GM12878 (cell line): ENCODE measurements at regions not wholly inside any gene's neighbourhood (a gene's known extent, or its start where the extent isn't known, plus 50 kb on each side); places are given as distances from the start of the nearest gene placed in this dataset.

Source experiments
- ATAC-seq: fragments of 200-7000 bp; cut with Tn5 transposase; 3 replicates; pipeline ENCODE4 v1.9.1; 2020; ENCODE audit warnings: mild to moderate bottlenecking, moderate library complexity
- BruUV-seq: library from RNA; stranded (reverse); fragments of 400-500 nt; replicated peaks from 2 replicates; lab custom pipeline; 2021; lab: Mats Ljungman, UMichigan
- CTCF ChIA-PET: fragments of 300-600 bp; sonication (Branson Sonifier 250); formaldehyde crosslinking; extraction: SDS; loops from one replicate; lab custom pipeline; 2021; ENCODE audit warnings: inconsistent platforms; lab: Yijun Ruan, JAX
- POLR2A ChIA-PET: fragments of 350-600 bp; formaldehyde crosslinking; extraction: SDS; loops from one replicate; lab custom pipeline; 2021; ENCODE audit warnings: inconsistent platforms; lab: Charles Lee
- RAD21 ChIA-PET: fragments of 300-600 bp; sonication (Branson Sonifier 250); formaldehyde crosslinking; loops from one replicate; lab custom pipeline; 2023; ENCODE audit warnings: antibody characterized with exemption; ENCODE audit not compliant: unreplicated experiment; lab: Charles Lee
- SMC1A ChIA-PET: fragments of 300-600 bp; sonication (Branson Sonifier 250); formaldehyde crosslinking; loops from one replicate; lab custom pipeline; 2023; ENCODE audit not compliant: unreplicated experiment, uncharacterized antibody; lab: Charles Lee
- DNase-seq: peaks from one replicate; pipeline ENCODE4 v3.0.0-alpha.2; 2011; ENCODE audit warnings: low read depth, low spot score
- FAIRE-seq: peaks from 3 replicates; lab custom pipeline; 2011; peaks lifted over from hg19 to GRCh38; lab: Jason Lieb, UNC
- H2AFZ ChIP-seq: 2 replicates; pipeline ENCODE4 v1.6.0; 2011; ENCODE audit warnings: low read depth, low read length, control low read depth; ENCODE audit not compliant: control insufficient read depth
- H3K27ac ChIP-seq: 2 replicates; pipeline ENCODE4 v1.5.1; 2011; ENCODE audit warnings: control low read depth; ENCODE audit not compliant: control insufficient read depth, insufficient read depth
- H3K27me3 ChIP-seq, 2 experiments: replicated peaks in 1 of 2; 2 replicates each; pipeline versions ENCODE4 v1.6.0 to v1.6.1; 2011; ENCODE audit warnings: low read length in 1 of 2; ENCODE audit not compliant: control insufficient read depth in 2 of 2, insufficient read depth in 2 of 2
- H3K36me3 ChIP-seq, 2 experiments: 2 replicates each; pipeline ENCODE4 v1.5.1; 2011; ENCODE audit warnings: low read length in 1 of 2; ENCODE audit not compliant: control insufficient read depth in 2 of 2, insufficient read depth in 2 of 2
- H3K4me1 ChIP-seq: 2 replicates; pipeline ENCODE4 v1.6.1; 2011; ENCODE audit warnings: mild to moderate bottlenecking, low read length, moderate library complexity, mixed read lengths; ENCODE audit not compliant: control insufficient read depth, insufficient read depth
- H3K4me2 ChIP-seq: 2 replicates; pipeline ENCODE4 v1.6.0; 2011; ENCODE audit warnings: control low read depth; ENCODE audit not compliant: control insufficient read depth, insufficient read depth
- H3K4me3 ChIP-seq: fragments of 200-600 bp; sonication (generic); 2 replicates; pipeline ENCODE4 v1.5.1; 2016
- H3K79me2 ChIP-seq: 2 replicates; pipeline ENCODE4 v1.6.0; 2011; ENCODE audit warnings: low read length; ENCODE audit not compliant: control insufficient read depth, insufficient read depth
- H3K9ac ChIP-seq: 2 replicates; pipeline ENCODE4 v1.8.0; 2011; ENCODE audit warnings: low read length, control low read depth, mixed read lengths; ENCODE audit not compliant: control insufficient read depth, insufficient read depth
- H3K9me3 ChIP-seq: replicated peaks from 3 replicates; pipeline ENCODE4 v1.5.1; 2011; ENCODE audit warnings: mild to moderate bottlenecking, low read length; ENCODE audit not compliant: control insufficient read depth, insufficient read depth
- H4K20me1 ChIP-seq: 2 replicates; pipeline ENCODE4 v1.6.0; 2011; ENCODE audit not compliant: control insufficient read depth, insufficient read depth
- ASH2L ChIP-seq: fragments of 300-600, 200-600 bp; sonication (generic); IDR thresholded peaks from 2 replicates; pipeline ENCODE4 v1.6.1; 2017; ENCODE audit warnings: low read depth, mild to moderate bottlenecking, borderline replicate concordance
- BCL11A ChIP-seq: IDR thresholded peaks from 2 replicates; pipeline ENCODE4 v1.6.1; 2011; ENCODE audit warnings: low read depth, low read length
- CBX5 ChIP-seq: sonication (generic); IDR thresholded peaks from 2 replicates; pipeline ENCODE4 v1.6.1; 2016; ENCODE audit warnings: low read depth, moderate library complexity, mild to moderate bottlenecking, inconsistent platforms
- EP300 ChIP-seq, 2 experiments: fragments of 150-350 bp in 1 of 2; IDR thresholded peaks; 2 replicates each; pipeline ENCODE4 v1.6.1; 2011 to 2012; ENCODE audit warnings: low read depth in 2 of 2, low read length in 2 of 2, borderline replicate concordance in 1 of 2, improper control_type of control experiment in 1 of 2, inconsistent platforms in 1 of 2; ENCODE audit not compliant: control insufficient read depth in 1 of 2
- GATAD2B ChIP-seq: fragments of 450-650 bp; conservative IDR thresholded peaks from 2 replicates; pipeline ENCODE4 v1.6.1; 2017; ENCODE audit warnings: low read depth, mild to moderate bottlenecking, moderate library complexity
- IKZF2 ChIP-seq, 2 experiments: fragments of 450-650 bp; IDR thresholded peaks; 2 replicates each; pipeline ENCODE4 v1.6.1; 2017; ENCODE audit warnings: mild to moderate bottlenecking in 2 of 2, moderate library complexity in 2 of 2
- KDM1A ChIP-seq: fragments of 200-600 bp; sonication (generic); IDR thresholded peaks from 2 replicates; pipeline ENCODE4 v1.6.1; 2016; ENCODE audit warnings: borderline replicate concordance
- MYC ChIP-seq: IDR thresholded peaks from 2 replicates; pipeline ENCODE4 v1.6.1; 2011; ENCODE audit warnings: mild to moderate bottlenecking, low read length, moderate library complexity, inconsistent platforms; ENCODE audit not compliant: insufficient read depth, insufficient replicate concordance, insufficient read length, severe bottlenecking
- NFYB ChIP-seq: IDR thresholded peaks from 2 replicates; pipeline ENCODE4 v1.6.1; 2011; ENCODE audit warnings: low read depth, mild to moderate bottlenecking, low read length, improper control_type of control experiment, moderate library complexity; ENCODE audit not compliant: insufficient read depth
- NR2C2 ChIP-seq: IDR thresholded peaks from 2 replicates; pipeline ENCODE4 v1.6.1; 2011; ENCODE audit warnings: borderline replicate concordance, low read depth; ENCODE audit not compliant: control insufficient read depth, insufficient read length
- RAD51 ChIP-seq: fragments of 450-650 bp; IDR thresholded peaks from 2 replicates; pipeline ENCODE4 v1.6.1; 2016; ENCODE audit warnings: moderate library complexity, mild to moderate bottlenecking, inconsistent platforms
- STAT3 ChIP-seq: IDR thresholded peaks from 2 replicates; pipeline ENCODE4 v1.6.1; 2011; ENCODE audit warnings: low read depth, low read length, improper control_type of control experiment
- WRNIP1 ChIP-seq: IDR thresholded peaks from 2 replicates; pipeline ENCODE4 v1.6.1; 2011; ENCODE audit warnings: low read depth, low read length, improper control_type of control experiment, borderline replicate concordance
- ZSCAN29 ChIP-seq: fragments of 450-650 bp; IDR thresholded peaks from 2 replicates; pipeline ENCODE4 v1.6.1; 2017; ENCODE audit warnings: mild to moderate bottlenecking, moderate library complexity
- WGBS: methylation state at CpG from one replicate; pipeline ENCODE4 v1.1.6; 2016; ENCODE audit warnings: low lambda C conversion rate; ENCODE audit not compliant: insufficient replicate concordance, insufficient coverage; ENCODE audit errors: missing lambda C conversion rate; 5-methylcytosine and 5-hydroxymethylcytosine counted together
- in situ Hi-C: fragments of 300-500 bp; cut with MboI; formaldehyde crosslinking; loops from 9 replicates; pipeline ENCODE4 v1.14.3; 2018; ENCODE audit warnings: mixed read lengths
- intact Hi-C: fragments of 100-400 bp; cut with micrococcal nuclease; formaldehyde crosslinking; loops from one replicate; pipeline ENCODE4 v1.14.2; 2022; ENCODE audit not compliant: unreplicated experiment
- TF ChIP-seq, protein P1 (sequence below): fragments of 450-650 bp; IDR thresholded peaks from 2 replicates; pipeline ENCODE4 v1.6.1; 2016; ENCODE audit warnings: mild to moderate bottlenecking
- TF ChIP-seq, protein P2 (sequence below): IDR thresholded peaks from 2 replicates; pipeline ENCODE4 v1.6.1; 2011; ENCODE audit warnings: low read depth, mild to moderate bottlenecking, low read length, moderate library complexity, borderline replicate concordance; ENCODE audit errors: extremely low read depth
- TF ChIP-seq, protein P3 (sequence below): fragments of 450-650 bp; formaldehyde crosslinking; IDR thresholded peaks from 2 replicates; pipeline ENCODE4 v1.4.0; 2022; ENCODE audit warnings: mild to moderate bottlenecking, moderate library complexity
- TF ChIP-seq, protein P4 (sequence below): fragments of 450-650 bp; IDR thresholded peaks from 2 replicates; pipeline ENCODE4 v1.6.1; 2014; ENCODE audit warnings: mild to moderate bottlenecking

DNA sequence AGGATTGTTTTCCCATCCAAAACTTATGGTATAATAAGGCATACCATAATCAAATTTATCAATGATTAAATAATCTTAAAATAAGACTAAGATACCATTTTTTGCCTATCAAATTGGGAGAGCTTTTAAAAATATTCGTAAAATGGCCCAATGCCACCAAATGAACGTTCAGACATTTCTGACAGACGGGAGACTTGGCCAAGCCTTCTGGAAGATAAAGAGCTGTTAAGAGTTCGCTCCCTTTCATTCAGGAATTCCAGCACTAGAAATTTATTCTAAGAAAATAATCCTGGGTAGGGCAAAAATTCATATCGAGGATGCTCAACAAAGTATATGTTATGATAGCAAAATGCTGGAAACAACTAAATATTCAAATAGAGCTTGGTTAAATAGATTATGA lies 85.6 kb upstream of the NEO1 start:
- H3K4me2 ChIP-seq = no peak overlapping the region
- no peak overlapping the region for H3K9ac ChIP-seq
- H4K20me1 ChIP-seq = no peaks in the 10 kb centered on the region
- FAIRE-seq (no peak), ATAC-seq (no peak), DNase-seq (no peak)
- TF ChIP-seq NFYB (no peak), GATAD2B (no peak), EP300 (IDR thresholded peaks at IDR 0.05; ENCODE audit: borderline replicate concordance in 1 of 2, control insufficient read depth in 1 of 2, low read depth in 2 of 2, low read length in 2 of 2) (no peak), KDM1A (no peak), RAD51 (no peak), ZSCAN29 (no peak), ASH2L (no peak), BCL11A (no peak), NR2C2 (no peak), IKZF2 (IDR thresholded peaks at IDR 0.05) (no peak), WRNIP1 (no peak), STAT3 (no peak), MYC (no peak), CBX5 (no peak)
- TF ChIP-seq, protein P1, sequence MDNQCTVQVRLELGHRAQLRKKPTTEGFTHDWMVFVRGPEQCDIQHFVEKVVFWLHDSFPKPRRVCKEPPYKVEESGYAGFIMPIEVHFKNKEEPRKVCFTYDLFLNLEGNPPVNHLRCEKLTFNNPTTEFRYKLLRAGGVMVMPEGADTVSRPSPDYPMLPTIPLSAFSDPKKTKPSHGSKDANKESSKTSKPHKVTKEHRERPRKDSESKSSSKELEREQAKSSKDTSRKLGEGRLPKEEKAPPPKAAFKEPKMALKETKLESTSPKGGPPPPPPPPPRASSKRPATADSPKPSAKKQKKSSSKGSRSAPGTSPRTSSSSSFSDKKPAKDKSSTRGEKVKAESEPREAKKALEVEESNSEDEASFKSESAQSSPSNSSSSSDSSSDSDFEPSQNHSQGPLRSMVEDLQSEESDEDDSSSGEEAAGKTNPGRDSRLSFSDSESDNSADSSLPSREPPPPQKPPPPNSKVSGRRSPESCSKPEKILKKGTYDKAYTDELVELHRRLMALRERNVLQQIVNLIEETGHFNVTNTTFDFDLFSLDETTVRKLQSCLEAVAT = no peak
- TF ChIP-seq, protein P2, sequence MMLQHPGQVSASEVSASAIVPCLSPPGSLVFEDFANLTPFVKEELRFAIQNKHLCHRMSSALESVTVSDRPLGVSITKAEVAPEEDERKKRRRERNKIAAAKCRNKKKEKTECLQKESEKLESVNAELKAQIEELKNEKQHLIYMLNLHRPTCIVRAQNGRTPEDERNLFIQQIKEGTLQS = no peak
- TF ChIP-seq, protein P3, sequence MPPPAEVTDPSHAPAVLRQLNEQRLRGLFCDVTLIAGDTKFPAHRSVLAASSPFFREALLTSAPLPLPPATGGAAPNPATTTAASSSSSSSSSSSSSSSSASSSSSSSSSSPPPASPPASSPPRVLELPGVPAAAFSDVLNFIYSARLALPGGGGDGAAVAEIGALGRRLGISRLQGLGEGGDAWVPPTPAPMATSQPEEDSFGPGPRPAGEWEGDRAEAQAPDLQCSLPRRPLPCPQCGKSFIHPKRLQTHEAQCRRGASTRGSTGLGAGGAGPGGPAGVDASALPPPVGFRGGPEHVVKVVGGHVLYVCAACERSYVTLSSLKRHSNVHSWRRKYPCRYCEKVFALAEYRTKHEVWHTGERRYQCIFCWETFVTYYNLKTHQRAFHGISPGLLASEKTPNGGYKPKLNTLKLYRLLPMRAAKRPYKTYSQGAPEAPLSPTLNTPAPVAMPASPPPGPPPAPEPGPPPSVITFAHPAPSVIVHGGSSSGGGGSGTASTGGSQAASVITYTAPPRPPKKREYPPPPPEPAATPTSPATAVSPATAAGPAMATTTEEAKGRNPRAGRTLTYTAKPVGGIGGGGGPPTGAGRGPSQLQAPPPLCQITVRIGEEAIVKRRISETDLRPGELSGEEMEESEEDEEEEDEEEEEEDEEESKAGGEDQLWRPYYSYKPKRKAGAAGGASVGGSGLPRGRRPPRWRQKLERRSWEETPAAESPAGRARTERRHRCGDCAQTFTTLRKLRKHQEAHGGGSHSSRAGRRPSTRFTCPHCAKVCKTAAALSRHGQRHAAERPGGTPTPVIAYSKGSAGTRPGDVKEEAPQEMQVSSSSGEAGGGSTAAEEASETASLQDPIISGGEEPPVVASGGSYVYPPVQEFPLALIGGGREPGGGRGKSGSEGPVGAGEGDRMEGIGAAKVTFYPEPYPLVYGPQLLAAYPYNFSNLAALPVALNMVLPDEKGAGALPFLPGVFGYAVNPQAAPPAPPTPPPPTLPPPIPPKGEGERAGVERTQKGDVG = no peak
- TF ChIP-seq, protein P4, sequence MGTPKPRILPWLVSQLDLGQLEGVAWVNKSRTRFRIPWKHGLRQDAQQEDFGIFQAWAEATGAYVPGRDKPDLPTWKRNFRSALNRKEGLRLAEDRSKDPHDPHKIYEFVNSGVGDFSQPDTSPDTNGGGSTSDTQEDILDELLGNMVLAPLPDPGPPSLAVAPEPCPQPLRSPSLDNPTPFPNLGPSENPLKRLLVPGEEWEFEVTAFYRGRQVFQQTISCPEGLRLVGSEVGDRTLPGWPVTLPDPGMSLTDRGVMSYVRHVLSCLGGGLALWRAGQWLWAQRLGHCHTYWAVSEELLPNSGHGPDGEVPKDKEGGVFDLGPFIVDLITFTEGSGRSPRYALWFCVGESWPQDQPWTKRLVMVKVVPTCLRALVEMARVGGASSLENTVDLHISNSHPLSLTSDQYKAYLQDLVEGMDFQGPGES = no peak
- no peaks in the 10 kb centered on the region for H3K79me2 ChIP-seq
- no peaks in the 10 kb centered on the region for H3K4me1 ChIP-seq
- intact Hi-C loops (no loop called here), in situ Hi-C loops (no loop called here)
- POLR2A ChIA-PET = interaction anchor here (0.5 kb wide), 1 partner anchor 91 kb away, joined by 3 read pairs; no protein-coding TSS in a partner anchor
- no peaks in the 10 kb centered on the region for H3K9me3 ChIP-seq
- SMC1A ChIA-PET = no interaction called here
- H3K27me3 ChIP-seq = no peaks in the 10 kb centered on the region; a peak in 1 of 4 replicates
- BruUV-seq = no TSS peak
- no peak overlapping the region for H3K27ac ChIP-seq
- H3K36me3 ChIP-seq = no peaks in the 10 kb centered on the region
- 6% methylated on average over 5 of the region's 5 CpGs for WGBS
- CTCF ChIA-PET = interaction anchor here (0.9 to 1.4 kb wide), 3 partner anchors 9 to 14 kb away, joined by 3 to 4 read pairs (median 3); no protein-coding TSS in a partner anchor
- H3K4me3 ChIP-seq = no peak overlapping the region
- RAD21 ChIA-PET = no interaction called here
- no peak overlapping the region for H2AFZ ChIP-seq
